Neural progenitor cell (in vitro differentiated cells): ENCODE measurements at regions not wholly inside any gene's neighbourhood (a gene's known extent, or its start where the extent isn't known, plus 50 kb on each side); places are given as distances from the start of the nearest gene placed in this dataset.

Experiments
- EZH2 ChIP-seq: fragments of 200-600 bp; sonication (generic); IDR thresholded peaks from 2 replicates; pipeline ENCODE4 v1.6.1; 2017; ENCODE audit warnings: antibody characterized with exemption, mild to moderate bottlenecking, moderate library complexity
- EZH2phosphoT487 ChIP-seq: fragments of 200-600 bp; sonication (generic); IDR thresholded peaks from 2 replicates; pipeline ENCODE4 v1.6.1; 2017; ENCODE audit warnings: antibody characterized with exemption

- TF ChIP-seq EZH2phosphoT487 (no peak), EZH2 (no peak)
Measured at GRCh38 chr1:237981223-237981622, 90.5 kb upstream of the ZP4 start.
